Activated T-cell treated with anti-CD3 and anti-CD28 coated beads, Interleukin-2, amount 50 U/mL, for 24 hours (primary cell): ENCODE measurements at regions not wholly inside any gene's neighbourhood (a gene's known extent, or its start where the extent isn't known, plus 50 kb on each side); places are given as distances from the start of the nearest gene placed in this dataset.
"Not testable (repeated sequence)": the region's sequence is repeated elsewhere in the genome, so short reads cannot be mapped to it uniquely, and the experiment has no call there.

Experiments
- DNase-seq: peaks from one replicate; pipeline ENCODE4 v3.0.0-alpha.2; 2020
- H3K27ac Mint-ChIP-seq: 2 replicates; pipeline ENCODE4 v1.8.0; 2020; ENCODE audit warnings: mild to moderate bottlenecking, mixed read lengths
- H3K27me3 Mint-ChIP-seq: 2 replicates; pipeline ENCODE4 v1.8.0; 2020; ENCODE audit warnings: mixed read lengths
- H3K36me3 Mint-ChIP-seq: 2 replicates; pipeline ENCODE4 v1.8.0; 2020; ENCODE audit warnings: low read depth, mixed read lengths
- H3K4me1 Mint-ChIP-seq: 2 replicates; pipeline ENCODE4 v1.8.0; 2020; ENCODE audit warnings: low read depth, mixed read lengths
- H3K4me3 Mint-ChIP-seq: 2 replicates; pipeline ENCODE4 v1.8.0; 2020; ENCODE audit warnings: mild to moderate bottlenecking, moderate library complexity, mixed read lengths
- H3K9me3 Mint-ChIP-seq: 2 replicates; pipeline ENCODE4 v1.8.0; 2020; ENCODE audit warnings: mixed read lengths

DNA sequence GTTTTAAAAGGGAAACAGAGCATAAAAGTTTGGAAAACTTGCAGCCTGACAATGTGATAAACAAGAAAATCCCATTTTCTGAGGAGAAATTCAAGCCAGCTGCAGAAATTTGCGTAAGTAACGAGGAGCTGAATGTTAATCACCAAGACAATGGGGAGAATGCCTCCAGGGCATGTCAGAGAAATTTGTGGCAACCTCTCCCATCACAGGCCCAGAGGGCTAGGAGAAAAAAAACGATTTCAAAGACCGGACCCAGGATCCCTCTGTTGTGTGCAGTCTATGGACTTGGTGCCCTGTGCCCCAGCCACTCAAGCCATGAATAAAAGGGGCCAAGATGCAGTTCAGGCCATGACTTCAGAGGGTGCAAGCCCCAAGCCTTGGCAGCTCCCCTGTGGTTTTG is 355.4 kb upstream of the NDST3 start:
- H3K4me1 Mint-ChIP-seq, result no peaks in the 10 kb centered on the region
- no peaks in the 10 kb centered on the region for H3K36me3 Mint-ChIP-seq
- no peaks in the 10 kb centered on the region for H3K27me3 Mint-ChIP-seq
- H3K27ac Mint-ChIP-seq, result no peak overlapping the region
- no peak overlapping the region for H3K4me3 Mint-ChIP-seq
- H3K9me3 Mint-ChIP-seq, result peaks cover 9% of the 10 kb centered on the region
- no peak for DNase-seq

DNA sequence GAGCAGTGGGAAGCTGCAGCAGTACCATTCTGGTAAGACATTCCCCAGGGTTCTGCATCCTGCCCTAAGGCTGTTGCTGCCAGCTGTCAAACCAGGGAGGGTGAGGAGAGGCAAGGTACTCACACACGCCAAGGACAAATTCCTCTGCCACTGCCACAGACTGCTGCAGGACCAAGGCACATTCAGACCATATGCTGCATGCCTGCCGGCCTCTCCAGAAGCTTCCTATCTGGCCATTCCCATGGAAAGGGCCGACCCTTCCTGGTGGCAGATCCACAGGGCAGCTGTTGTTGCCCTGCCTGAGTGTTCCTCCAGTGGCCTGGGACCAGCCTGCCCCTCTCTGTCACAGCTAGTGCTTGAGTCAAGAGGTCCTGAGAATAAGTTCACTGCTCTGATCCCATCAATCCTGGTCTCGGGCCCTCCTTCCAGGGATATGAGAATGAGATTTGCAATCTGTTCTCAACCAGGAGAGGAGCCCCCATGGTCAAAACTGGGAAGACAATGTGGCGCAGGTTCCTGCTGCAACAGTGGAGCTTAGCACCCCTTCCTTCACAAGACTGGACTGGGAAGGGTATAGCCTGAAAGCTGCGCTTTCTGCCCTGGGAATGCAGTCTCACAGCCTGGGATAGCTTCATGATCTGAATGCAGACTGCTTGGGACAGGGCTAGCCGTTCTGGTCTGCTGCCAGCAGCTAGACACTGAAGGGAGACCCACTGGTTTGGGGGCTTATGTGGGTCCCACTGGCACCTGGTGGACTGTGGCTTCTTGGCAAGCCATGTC is 342.5 kb upstream of the NDST3 start:
- Mint-ChIP-seq H3K27me3 (no peaks in the 10 kb centered on the region), H3K36me3 (no peaks in the 10 kb centered on the region)

DNA sequence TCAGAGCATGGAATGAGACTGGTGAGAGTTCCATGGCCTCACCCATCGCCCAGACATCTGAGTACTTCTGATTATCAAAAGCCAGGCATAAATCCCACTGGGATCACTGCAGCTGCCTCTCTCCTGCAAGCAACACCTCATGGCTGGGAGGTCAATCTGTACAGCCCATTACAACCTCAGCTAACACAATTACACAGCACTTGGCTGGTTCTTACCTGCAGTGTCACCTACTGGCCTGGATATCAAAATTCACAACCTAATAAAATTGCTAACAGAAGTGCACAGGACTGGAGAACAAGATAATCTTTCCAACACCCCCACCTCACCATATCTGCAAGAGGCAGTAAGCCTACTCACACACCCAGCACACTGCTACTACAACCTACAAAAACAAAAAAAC is 341.7 kb upstream of the NDST3 start:
- Mint-ChIP-seq H3K9me3 (peaks cover 7% of the 10 kb centered on the region), H3K4me3 (no peak overlapping the region), H3K27me3 (no peaks in the 10 kb centered on the region), H3K36me3 (no peaks in the 10 kb centered on the region), H3K4me1 (no peaks in the 10 kb centered on the region), H3K27ac (no peak overlapping the region)
- no peak for DNase-seq

More for the DNA sequence above, 342.5 kb upstream of the NDST3 start:
- H3K4me1 Mint-ChIP-seq, result no peaks in the 10 kb centered on the region
- H3K27ac Mint-ChIP-seq, result no peak overlapping the region
- peaks cover 7% of the 10 kb centered on the region for H3K9me3 Mint-ChIP-seq
- no peak for DNase-seq
- H3K4me3 Mint-ChIP-seq, result no peak overlapping the region

DNA sequence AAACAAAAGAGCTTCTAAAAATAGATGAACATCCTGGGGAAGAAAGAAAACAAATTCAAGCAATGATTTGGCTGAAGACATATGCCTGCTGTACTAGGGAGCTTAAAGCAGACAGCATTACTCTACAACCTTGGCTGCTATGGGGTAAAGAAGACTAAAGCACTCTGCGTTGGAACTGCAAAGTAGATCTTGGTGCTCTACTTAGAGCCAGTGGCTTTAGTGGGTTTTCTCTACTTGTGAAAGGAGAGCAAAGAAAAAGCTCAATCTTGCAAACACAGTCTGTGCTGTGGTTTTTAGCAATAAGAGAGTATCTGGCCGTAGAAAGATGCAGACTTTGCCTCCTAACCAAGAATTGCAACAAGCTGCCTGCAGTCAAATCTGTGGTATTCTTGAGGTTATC is 334.7 kb upstream of the NDST3 start:
- DNase-seq, result no peak
- no peaks in the 10 kb centered on the region for H3K9me3 Mint-ChIP-seq
- H3K27ac Mint-ChIP-seq, result no peak overlapping the region
- no peak overlapping the region for H3K4me3 Mint-ChIP-seq
- H3K4me1 Mint-ChIP-seq, result no peaks in the 10 kb centered on the region
- no peaks in the 10 kb centered on the region for H3K36me3 Mint-ChIP-seq
- no peaks in the 10 kb centered on the region for H3K27me3 Mint-ChIP-seq

DNA sequence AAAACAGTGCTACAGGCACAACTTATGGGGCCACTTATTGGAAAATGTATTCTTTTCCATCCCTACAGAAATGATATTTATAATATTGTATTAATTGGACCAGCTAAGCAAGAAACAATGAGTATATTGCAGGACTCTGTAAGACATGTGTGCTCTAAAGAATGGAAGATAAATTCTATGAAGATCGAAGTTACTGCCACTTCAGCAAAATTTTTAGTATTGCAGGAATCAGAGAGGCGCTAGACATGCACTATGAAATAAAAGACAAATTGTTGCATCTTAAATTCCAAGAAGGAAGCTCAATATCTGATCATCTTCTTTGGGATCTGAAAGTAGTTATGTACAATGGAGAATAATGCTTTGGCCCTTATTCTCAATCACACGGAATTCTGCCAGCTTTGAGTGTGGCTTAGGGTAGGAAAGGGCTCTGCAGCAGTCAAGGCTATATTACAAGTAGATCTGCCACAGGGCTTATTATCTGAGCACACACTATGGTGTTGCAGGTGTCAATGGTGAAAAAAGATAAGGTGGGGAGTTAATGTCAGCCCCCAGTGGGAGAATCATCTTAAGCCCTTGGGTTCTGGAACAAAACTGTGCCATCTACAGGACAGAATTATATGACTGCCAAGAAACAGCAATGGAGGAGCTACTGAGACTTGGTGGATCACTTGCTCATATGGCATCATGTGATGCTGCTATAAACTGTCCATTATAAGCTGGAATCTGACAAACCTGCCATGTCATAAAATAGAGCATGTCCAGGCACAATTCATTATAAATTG is 334.0 kb upstream of the NDST3 start:
- Mint-ChIP-seq H3K4me3 (no peak overlapping the region), H3K9me3 (no peaks in the 10 kb centered on the region)

DNA sequence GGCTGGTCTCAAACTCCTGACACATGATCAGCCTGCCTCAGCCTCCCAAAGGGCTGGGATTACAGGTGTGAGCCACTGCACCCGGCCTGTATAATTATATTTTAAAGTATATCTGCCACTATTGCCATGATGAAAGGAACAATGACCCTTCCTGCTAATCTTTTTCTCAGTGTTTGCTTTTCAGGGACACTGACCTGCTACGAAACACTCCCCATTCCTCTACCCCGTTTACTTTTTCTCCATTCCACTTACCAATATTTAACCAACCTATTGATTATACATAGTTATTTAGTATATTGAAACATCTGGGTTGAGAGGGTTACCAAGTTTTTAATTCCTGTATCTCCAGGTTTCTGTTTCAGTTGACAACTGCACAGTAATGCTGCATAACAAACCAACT is 331.9 kb upstream of the NDST3 start:
- Mint-ChIP-seq H3K27me3 (no peaks in the 10 kb centered on the region), H3K27ac (no peak overlapping the region)

More for the DNA sequence above, 334.0 kb upstream of the NDST3 start:
- Mint-ChIP-seq H3K4me1 (no peaks in the 10 kb centered on the region), H3K36me3 (no peaks in the 10 kb centered on the region), H3K27ac (no peak overlapping the region), H3K27me3 (no peaks in the 10 kb centered on the region)
- DNase-seq, result no peak

DNA sequence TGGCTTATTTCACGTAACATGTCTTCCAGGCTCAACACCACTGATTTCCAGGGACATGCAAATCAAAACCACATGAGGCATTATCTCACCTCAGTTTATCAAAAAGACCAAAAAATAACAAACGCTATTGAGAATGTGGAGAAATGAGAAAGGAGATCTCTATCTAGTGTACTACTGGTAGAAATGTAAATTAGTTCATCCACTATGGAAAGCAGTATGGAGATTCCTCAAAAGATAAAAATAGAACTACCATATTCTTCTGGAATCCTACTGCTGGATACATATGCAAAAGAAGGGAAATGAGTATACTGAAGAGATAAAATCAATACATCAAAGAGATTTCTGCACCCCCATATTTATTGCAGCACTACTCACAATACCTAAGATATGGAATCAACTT is 329.6 kb upstream of the NDST3 start:
- no peaks in the 10 kb centered on the region for H3K4me1 Mint-ChIP-seq
- peaks cover 5% of the 10 kb centered on the region for H3K9me3 Mint-ChIP-seq
- H3K36me3 Mint-ChIP-seq, result no peaks in the 10 kb centered on the region
- DNase-seq, result no peak
- no peak overlapping the region for H3K27ac Mint-ChIP-seq
- no peaks in the 10 kb centered on the region for H3K27me3 Mint-ChIP-seq
- H3K4me3 Mint-ChIP-seq, result no peak overlapping the region

More for the DNA sequence above, 331.9 kb upstream of the NDST3 start:
- H3K36me3 Mint-ChIP-seq, result no peaks in the 10 kb centered on the region
- H3K4me1 Mint-ChIP-seq, result no peaks in the 10 kb centered on the region
- DNase-seq, result no peak
- H3K4me3 Mint-ChIP-seq, result no peak overlapping the region
- no peaks in the 10 kb centered on the region for H3K9me3 Mint-ChIP-seq

DNA sequence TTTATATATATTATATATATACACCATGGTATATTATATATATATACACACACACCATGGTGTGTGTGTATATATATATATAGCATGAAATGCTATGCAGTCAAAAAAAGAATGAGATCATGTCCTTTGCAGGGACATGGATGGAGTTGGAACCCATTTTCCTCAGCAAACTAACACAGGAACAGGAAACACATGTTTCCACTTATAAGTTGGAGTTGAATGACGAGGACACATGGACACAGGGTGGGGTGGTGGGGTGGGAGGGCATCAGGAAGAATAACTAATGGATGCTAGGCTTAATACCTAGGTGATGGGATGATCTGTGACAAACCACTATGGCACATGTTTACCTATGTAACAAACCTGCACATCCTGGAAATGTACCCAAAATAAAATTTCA is 293.6 kb upstream of the NDST3 start:
- H3K4me1 Mint-ChIP-seq, result no peaks in the 10 kb centered on the region
- DNase-seq, result no peak
- no peaks in the 10 kb centered on the region for H3K27me3 Mint-ChIP-seq
- H3K36me3 Mint-ChIP-seq, result no peaks in the 10 kb centered on the region
- H3K27ac Mint-ChIP-seq, result no peak overlapping the region
- H3K9me3 Mint-ChIP-seq, result no peaks in the 10 kb centered on the region
- H3K4me3 Mint-ChIP-seq, result no peak overlapping the region

DNA sequence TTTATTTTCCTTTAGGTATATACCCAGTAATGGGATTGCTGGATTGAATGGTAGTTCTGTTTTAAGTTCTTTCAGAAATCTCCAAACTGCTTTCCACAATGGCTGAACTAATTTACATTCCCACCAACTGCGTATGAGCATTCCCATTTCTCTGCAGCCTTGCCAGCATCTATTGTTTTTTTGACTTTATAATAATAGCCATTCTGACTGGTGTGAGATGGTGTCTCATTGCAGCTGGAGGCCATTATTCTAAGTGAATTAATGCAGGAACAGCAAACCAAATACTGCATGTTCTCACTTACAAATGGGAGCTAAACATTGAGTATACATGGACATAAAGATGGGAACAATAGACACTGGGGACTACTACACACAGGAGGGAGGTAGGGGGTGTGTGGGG is 288.9 kb upstream of the NDST3 start:
- H3K27ac Mint-ChIP-seq, H3K27me3 Mint-ChIP-seq, H3K4me1 Mint-ChIP-seq, DNase-seq, H3K9me3 Mint-ChIP-seq, H3K4me3 Mint-ChIP-seq, H3K36me3 Mint-ChIP-seq: not testable (repeated sequence)

DNA sequence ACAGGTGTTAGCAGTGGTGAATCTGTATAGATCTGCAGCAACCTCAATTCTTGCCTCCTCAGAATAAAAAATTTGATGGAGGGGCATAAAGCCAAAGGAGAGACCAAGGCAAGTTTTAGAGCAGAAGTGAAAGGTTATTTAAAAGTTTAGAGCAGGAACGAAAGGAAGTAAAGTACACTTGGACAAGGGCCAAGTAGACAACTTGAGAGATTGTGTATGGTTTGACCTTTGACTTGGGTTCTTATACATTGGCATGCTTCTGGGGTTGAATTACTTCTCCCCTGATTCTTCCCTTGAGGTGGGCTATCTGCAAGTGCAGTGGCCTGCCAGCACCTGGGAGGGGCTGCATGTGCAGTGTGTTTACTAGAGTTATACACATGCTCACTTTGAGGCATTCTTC is 278.8 kb upstream of the NDST3 start:
- no peak for DNase-seq
- Mint-ChIP-seq H3K4me3 (no peak overlapping the region), H3K4me1 (no peaks in the 10 kb centered on the region), H3K27ac (no peak overlapping the region), H3K36me3 (no peaks in the 10 kb centered on the region), H3K27me3 (no peaks in the 10 kb centered on the region), H3K9me3 (peaks cover 10% of the 10 kb centered on the region)

DNA sequence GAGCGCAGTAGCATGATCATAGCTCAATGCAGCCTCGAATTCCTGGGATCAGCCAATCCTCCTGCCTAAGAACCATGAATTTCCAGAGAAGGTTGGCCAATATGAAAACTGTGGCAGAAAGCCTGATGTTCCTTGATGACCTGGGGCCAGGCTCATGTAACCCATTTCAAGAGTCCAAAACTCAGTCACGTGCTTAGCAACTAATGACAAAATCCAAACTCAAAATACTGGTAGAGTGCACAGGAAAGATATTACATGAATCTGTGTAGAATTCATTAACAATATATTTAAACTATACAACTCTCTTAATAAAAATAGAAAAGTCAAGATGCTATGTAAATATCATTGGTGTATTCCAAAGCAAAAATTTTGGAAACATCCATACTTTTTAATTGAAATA is 265.7 kb upstream of the NDST3 start:
- Mint-ChIP-seq H3K4me3 (no peak overlapping the region), H3K27ac (no peak overlapping the region), H3K9me3 (no peaks in the 10 kb centered on the region)

DNA sequence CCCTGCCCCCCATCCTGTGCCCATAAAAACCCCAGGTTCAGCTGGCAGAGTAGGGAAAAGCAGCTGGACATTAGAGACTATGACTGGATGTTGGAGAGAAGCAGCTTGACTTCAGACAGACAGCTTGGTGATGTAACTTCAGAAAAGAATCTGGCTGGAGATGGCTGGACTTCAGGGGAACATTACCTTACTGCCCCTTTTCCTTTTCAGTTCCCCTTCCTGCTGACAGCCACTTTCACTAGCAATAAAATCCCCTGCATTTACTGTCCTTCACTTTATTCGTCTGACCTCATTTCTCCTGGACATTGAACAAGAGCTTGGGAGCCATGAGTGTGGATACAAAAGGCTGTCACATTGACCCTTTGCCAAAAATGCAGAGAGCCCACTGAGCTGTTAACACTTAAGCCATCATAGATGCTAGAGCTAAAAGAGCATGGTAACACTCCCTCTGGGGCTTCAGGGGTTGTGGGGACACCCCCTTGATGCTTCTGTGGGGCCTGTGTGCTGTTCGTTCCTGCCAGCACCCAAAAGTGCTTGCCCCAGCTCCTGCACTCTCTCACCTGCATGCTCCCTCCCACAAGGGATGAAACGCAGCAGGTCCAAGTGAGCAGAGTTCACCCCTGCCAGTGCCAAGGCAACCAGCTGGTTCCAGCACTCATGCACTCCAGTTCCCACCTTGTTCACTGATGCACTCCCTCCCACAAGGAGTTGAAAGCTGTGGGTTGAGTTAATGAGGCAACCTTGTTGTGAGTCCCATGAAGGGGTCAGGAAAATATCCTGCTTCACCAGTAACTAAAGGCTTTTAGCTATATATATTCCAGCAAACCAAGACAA is 263.8 kb upstream of the NDST3 start:
- Mint-ChIP-seq H3K4me3 (no peak overlapping the region), H3K27ac (no peak overlapping the region), H3K27me3 (no peaks in the 10 kb centered on the region), H3K36me3 (no peaks in the 10 kb centered on the region), H3K4me1 (no peaks in the 10 kb centered on the region), H3K9me3 (no peaks in the 10 kb centered on the region)
- no peak for DNase-seq

More for the DNA sequence above, 265.7 kb upstream of the NDST3 start:
- Mint-ChIP-seq H3K36me3 (no peaks in the 10 kb centered on the region), H3K27me3 (no peaks in the 10 kb centered on the region), H3K4me1 (no peaks in the 10 kb centered on the region)
- DNase-seq, result no peak

DNA sequence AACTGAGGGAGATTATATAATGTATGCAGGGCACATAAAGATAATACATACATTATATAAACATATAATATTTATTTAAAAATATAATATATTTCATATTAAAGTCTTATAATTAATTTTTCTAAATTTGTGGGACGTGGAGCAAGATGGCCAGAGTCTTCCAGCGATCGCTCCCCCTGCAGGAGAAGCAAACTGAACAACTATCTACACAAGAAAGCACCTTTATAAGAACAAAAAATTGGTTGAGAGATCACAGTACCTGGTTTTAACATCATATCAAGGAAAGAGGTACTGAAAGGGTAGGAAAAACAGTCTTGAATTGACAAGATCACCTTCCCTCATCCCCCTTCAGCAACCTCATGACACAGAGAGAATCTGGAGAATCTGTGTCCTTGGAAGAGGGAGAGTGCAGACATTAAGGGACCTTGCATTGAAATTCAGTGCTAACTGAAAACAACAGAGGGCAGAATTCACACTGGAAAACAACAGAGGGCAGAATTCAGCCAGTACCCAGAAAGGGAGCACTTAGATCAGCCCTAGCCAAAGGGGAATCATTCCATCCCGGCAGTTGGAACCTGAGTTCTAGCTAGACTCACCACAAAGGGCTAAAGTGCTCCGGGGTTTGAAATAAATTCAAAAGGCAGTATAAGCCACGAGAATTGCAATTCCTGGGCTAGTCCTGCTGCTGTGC is 262.5 kb upstream of the NDST3 start:
- DNase-seq, result no peak
- Mint-ChIP-seq H3K27ac (no peak overlapping the region), H3K27me3 (no peaks in the 10 kb centered on the region), H3K36me3 (no peaks in the 10 kb centered on the region), H3K4me1 (no peaks in the 10 kb centered on the region), H3K9me3 (no peaks in the 10 kb centered on the region), H3K4me3 (no peak overlapping the region)
